Esophagus muscularis mucosa (tissue), 3 donors: ENCODE measurements at regions not wholly inside any gene's neighbourhood (a gene's known extent, or its start where the extent isn't known, plus 50 kb on each side); places are given as distances from the start of the nearest gene placed in this dataset.

Experiments
- POLR2A ChIP-seq: fragments of 450-650 bp; IDR thresholded peaks from one replicate; pipeline ENCODE4 v1.6.1; 2017; ENCODE audit warnings: antibody characterized with exemption, moderate library complexity, mild to moderate bottlenecking, low read depth
- TF ChIP-seq, protein P1 (sequence below), 3 experiments: fragments of 200-600 bp in 2 of 3; fragments of 450-650 bp in 1 of 3; sonication (generic) in 2 of 3; IDR thresholded peaks; one replicate each; pipeline ENCODE4 v1.5.1; 2017 to 2019; ENCODE audit warnings: antibody characterized with exemption in 3 of 3, mild to moderate bottlenecking in 2 of 3, moderate library complexity in 1 of 3

DNA sequence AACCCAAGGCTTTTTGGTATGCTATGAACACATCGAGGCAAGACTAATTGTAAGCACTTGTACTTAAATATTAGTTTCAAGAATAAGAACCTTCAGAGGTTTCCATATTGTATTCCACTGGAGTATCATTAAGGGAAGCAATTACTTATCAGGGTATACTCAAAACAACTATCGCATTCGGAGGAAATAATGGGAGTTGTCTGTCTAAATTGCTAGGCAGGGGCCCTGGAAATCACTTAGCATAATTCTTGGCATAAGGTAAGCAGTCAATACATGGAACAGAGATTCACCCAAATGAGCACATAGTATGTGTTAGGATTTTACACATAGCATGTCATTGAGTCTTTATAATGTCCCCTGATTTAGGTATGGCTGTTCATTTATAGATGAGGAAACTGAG, 249.4 kb downstream of the DHX15 start:
- TF ChIP-seq, protein P1, sequence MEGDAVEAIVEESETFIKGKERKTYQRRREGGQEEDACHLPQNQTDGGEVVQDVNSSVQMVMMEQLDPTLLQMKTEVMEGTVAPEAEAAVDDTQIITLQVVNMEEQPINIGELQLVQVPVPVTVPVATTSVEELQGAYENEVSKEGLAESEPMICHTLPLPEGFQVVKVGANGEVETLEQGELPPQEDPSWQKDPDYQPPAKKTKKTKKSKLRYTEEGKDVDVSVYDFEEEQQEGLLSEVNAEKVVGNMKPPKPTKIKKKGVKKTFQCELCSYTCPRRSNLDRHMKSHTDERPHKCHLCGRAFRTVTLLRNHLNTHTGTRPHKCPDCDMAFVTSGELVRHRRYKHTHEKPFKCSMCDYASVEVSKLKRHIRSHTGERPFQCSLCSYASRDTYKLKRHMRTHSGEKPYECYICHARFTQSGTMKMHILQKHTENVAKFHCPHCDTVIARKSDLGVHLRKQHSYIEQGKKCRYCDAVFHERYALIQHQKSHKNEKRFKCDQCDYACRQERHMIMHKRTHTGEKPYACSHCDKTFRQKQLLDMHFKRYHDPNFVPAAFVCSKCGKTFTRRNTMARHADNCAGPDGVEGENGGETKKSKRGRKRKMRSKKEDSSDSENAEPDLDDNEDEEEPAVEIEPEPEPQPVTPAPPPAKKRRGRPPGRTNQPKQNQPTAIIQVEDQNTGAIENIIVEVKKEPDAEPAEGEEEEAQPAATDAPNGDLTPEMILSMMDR (IDR thresholded peaks at IDR 0.05) = no peak
- no peak for TF ChIP-seq POLR2A
